ENCODE measurements at regions not wholly inside any gene's neighbourhood (a gene's known extent, or its start where the extent isn't known, plus 50 kb on each side); places are given as distances from the start of the nearest gene placed in this dataset.

DNA sequence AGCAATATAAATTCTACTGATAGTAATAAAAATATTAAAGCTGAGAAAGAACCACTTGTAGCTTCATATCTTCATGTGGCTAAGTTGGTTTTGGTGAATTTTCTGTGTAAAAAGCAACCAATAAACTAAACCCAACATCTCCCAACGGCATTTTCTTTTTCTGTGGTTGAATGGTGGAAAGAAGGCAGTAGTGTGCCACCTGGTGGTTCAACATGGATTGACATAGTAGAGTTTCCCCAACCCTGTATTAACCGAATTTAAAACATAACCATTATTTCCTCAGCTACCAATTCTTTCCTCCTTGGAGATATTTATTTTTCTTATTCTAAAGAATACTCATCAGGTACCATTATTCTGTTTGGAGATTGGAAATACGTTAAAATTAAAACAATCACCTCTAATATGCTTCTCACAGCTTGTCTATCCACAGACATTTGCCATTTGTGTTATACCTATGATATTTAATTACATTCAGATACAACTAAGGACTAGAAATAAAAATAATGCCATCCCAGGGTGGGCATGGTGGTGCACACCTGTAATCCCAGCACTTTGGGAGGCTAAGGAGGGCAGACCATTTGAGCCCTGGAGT lies 117.1 kb upstream of the EEF1E1 start:
- DNase-seq (ENCODE audit: low spot score), result peak; percentile 58

DNA sequence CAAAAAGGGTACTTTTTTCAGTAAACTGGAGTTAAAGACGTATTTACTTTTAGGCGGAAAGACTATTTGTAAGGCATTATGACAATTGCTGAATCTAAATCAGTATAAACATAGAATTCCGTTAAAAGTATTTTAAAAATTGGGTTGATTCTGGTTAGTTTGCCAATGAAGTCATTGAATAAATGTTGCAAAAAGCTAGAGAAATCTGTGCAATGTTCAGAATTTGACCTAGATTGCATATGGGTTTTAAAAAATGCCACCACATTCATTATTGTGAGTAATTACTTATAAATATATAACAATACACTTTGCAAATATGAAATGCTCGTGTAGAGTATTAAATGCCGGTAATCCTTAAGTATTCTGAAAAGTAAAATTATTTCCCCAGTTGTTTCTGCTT lies 116.5 kb upstream of the EEF1E1 start:
- no peak for DNase-seq (ENCODE audit: low spot score)
- TF ChIP-seq, protein P1, sequence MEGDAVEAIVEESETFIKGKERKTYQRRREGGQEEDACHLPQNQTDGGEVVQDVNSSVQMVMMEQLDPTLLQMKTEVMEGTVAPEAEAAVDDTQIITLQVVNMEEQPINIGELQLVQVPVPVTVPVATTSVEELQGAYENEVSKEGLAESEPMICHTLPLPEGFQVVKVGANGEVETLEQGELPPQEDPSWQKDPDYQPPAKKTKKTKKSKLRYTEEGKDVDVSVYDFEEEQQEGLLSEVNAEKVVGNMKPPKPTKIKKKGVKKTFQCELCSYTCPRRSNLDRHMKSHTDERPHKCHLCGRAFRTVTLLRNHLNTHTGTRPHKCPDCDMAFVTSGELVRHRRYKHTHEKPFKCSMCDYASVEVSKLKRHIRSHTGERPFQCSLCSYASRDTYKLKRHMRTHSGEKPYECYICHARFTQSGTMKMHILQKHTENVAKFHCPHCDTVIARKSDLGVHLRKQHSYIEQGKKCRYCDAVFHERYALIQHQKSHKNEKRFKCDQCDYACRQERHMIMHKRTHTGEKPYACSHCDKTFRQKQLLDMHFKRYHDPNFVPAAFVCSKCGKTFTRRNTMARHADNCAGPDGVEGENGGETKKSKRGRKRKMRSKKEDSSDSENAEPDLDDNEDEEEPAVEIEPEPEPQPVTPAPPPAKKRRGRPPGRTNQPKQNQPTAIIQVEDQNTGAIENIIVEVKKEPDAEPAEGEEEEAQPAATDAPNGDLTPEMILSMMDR (IDR thresholded peaks at IDR 0.05; ENCODE audit: extremely low read depth, missing control alignments), result no peak

More for the DNA sequence above, 117.1 kb upstream of the EEF1E1 start:
- TF ChIP-seq, protein P1 (IDR thresholded peaks at IDR 0.05; ENCODE audit: extremely low read depth, missing control alignments), result peak; percentile 57

DNA sequence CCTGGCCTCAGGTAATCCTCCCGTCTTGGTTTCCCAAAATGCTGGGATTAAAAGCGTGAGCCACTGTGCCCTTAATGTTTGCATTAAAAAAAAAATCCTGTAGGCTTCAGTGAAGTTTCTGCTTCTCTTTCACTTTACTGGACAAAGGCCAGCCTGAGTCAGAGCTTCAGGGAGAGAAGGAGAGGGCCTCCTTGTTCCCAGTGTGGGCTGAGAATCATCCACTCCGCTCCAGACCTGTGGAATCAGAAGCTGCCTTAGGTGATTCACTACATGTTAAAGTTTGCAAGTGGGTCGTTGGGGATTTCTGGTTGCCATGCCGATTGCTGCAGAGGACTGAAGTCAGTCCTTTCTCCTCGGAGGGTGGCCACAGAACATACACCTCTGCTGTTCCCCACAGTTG lies 113.3 kb upstream of the EEF1E1 start:
- TF ChIP-seq, protein P1 (IDR thresholded peaks at IDR 0.05; ENCODE audit: extremely low read depth, missing control alignments), result no peak
- no peak for DNase-seq (ENCODE audit: low spot score)

- no peak for DNase-seq (ENCODE audit: low spot score)
- TF ChIP-seq, protein P1 (IDR thresholded peaks at IDR 0.05; ENCODE audit: extremely low read depth, missing control alignments), result no peak
These were observed 111.6 kb upstream of the EEF1E1 start for GRCh38 chr6:8213995-8214394.

DNA sequence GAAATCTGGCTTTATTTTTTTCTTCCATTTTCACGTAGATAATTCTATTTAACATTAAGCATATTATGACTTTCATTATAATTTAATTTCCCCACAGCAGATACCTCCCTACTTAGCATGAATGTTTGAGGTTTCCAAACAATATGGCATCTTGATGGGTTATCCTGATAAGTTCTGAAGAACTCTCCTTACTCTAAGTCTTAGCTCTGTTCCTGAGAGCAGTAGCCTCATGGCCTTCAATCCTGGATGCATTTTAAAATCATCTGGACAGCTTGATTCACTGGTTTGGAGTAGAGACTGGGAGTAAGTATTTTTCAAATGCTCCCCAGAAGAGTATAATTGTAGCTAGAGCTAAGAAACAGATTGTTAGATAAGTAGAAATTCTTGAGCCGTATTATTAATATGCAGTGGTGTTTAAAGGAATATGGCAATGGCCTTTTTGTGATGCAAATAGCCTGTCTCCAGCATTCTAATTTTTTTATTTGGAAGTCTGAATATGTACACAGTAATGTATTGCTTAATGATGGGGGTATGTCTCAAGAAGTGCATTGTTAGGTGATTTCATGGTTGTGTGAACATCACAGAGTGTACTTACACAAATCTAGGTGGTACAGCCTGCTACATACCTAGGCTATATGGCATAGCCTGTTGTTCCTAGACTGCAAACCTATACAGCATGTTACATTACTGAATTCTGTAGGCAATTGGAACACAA lies 110.5 kb upstream of the EEF1E1 start:
- DNase-seq (ENCODE audit: low spot score), result no peak
- TF ChIP-seq, protein P1 (IDR thresholded peaks at IDR 0.05; ENCODE audit: extremely low read depth, missing control alignments), result no peak

- DNase-seq (ENCODE audit: low spot score), result no peak
- TF ChIP-seq, protein P1 (IDR thresholded peaks at IDR 0.05; ENCODE audit: extremely low read depth, missing control alignments), result no peak
These were observed 105.5 kb upstream of the EEF1E1 start for GRCh38 chr6:8207869-8208191.

DNA sequence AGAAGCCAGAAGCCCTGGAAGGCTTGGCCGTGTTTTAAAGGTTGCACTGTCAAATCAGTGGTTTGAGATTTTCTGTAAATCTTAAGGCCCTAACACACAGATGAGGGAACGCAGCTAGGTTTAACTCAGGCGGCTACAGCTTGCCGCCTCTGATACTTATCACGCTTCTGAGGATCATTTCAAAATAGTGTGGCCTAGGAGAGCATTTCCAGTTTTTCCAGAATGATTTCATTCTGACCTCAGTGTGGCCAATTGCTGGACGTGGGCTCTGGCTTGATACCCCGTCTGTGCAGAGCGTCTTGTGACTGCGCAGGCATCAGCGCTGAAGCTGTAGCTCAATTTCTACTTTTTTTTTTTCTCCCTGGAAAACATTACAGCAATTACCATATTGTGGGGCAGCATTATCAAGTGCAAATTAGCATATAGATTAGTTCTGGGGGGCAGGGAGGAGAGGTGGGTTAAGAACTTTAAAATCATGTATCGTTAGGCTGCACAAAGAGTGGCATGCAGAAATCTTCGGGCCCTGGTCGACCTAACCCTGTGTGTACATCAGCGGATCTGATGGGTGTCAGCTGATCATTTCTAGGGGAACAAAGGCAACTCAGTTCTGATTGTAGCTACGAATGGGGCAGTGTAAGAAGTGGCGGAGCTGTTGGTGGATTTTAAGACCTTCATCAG lies 105.0 kb upstream of the EEF1E1 start:
- TF ChIP-seq, protein P1 (IDR thresholded peaks at IDR 0.05; ENCODE audit: extremely low read depth, missing control alignments), result no peak
- no peak for DNase-seq (ENCODE audit: low spot score)

Measured in GM20000 (cell line).